ENCODE measurements at regions not wholly inside any gene's neighbourhood (a gene's known extent, or its start where the extent isn't known, plus 50 kb on each side); places are given as distances from the start of the nearest gene placed in this dataset.
A peak's percentile ranks its signal among the peaks of the same experiment; 100 is the strongest.

- no peaks in the 10 kb centered on the region for H3K36me3 ChIP-seq
- ATAC-seq (peak; percentile 36), DNase-seq (no peak)
- TF ChIP-seq CTCF (IDR thresholded peaks at IDR 0.05): no peak
- H3K27ac ChIP-seq: no peak overlapping the region
- intact Hi-C loops (cut with DNase I): no loop called here
- H3K4me3 ChIP-seq: no peak overlapping the region
- no peaks in the 10 kb centered on the region for H3K9me3 ChIP-seq
- H3K4me1 ChIP-seq: no peaks in the 10 kb centered on the region
- no peaks in the 10 kb centered on the region for H3K27me3 ChIP-seq
These were observed 447.4 kb downstream of the C6orf118 start for GRCh38 chr6:164861967-164862366.

DNA sequence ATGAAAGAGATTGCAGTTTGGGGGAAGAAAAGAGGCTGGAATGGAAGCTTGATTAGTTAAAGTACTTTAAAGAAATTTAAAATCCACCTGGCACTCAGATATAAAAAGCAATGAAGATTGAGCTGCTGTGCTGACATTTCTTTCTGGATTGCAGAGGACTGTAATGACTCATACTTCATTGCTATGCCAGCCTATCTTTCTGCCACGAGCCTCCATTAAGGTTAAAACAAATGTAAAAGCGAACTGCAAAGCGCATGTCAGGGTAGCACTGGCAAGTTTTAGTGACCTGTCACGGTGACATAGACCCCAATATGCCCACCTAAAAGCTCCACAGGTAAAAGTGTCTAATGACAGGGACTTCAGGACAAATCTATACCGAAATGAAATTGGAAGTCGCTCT lies 449.6 kb downstream of the C6orf118 start:
- Histone ChIP-seq H3K9me3 (no peaks in the 10 kb centered on the region), H3K27ac (no peak overlapping the region), H3K4me1 (no peaks in the 10 kb centered on the region), H3K4me3 (no peak overlapping the region), H3K36me3 (no peaks in the 10 kb centered on the region), H3K27me3 (no peaks in the 10 kb centered on the region)
- intact Hi-C loops (cut with DNase I): no loop called here
- DNase-seq (no peak), ATAC-seq (no peak)
- no peak for TF ChIP-seq CTCF (IDR thresholded peaks at IDR 0.05)

- Histone ChIP-seq H3K27ac (no peak overlapping the region), H3K9me3 (no peaks in the 10 kb centered on the region), H3K27me3 (no peaks in the 10 kb centered on the region), H3K36me3 (no peaks in the 10 kb centered on the region), H3K4me3 (no peak overlapping the region), H3K4me1 (no peaks in the 10 kb centered on the region)
- no peak for DNase-seq
- no peak for TF ChIP-seq CTCF (IDR thresholded peaks at IDR 0.05)
- no peak for ATAC-seq
- intact Hi-C loops (cut with DNase I): no loop called here
These were observed 453.3 kb downstream of the C6orf118 start for GRCh38 chr6:164856138-164856537.

DNA sequence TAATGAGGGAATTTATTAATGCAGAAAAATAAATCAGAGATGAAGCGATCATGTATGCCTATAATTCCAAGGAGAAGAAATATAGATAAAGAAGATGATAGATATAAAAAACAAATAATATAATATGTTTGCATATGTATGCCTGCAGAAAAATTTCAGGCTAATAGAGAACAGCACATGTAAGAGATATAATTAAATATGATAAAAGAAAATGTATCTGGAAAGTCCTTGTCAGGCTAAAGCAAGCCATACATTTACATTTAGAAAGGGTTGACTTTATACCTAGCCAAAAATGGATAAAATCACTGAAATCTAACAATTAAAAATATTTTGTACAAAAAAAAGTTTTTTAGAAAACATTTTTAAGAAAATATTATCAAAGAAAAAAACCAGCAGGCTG lies 454.1 kb downstream of the C6orf118 start:
- ATAC-seq: no peak
- Histone ChIP-seq H3K27ac (no peak overlapping the region), H3K4me1 (no peaks in the 10 kb centered on the region), H3K36me3 (no peaks in the 10 kb centered on the region), H3K27me3 (no peaks in the 10 kb centered on the region), H3K9me3 (no peaks in the 10 kb centered on the region), H3K4me3 (no peak overlapping the region)
- no peak for DNase-seq
- TF ChIP-seq CTCF (IDR thresholded peaks at IDR 0.05): no peak
- intact Hi-C loops (cut with DNase I): no loop called here

GRCh38 chr6:164854526-164854925 lies 454.9 kb downstream of the C6orf118 start:
- DNase-seq: no peak
- Histone ChIP-seq H3K4me3 (no peak overlapping the region), H3K27ac (no peak overlapping the region), H3K27me3 (no peaks in the 10 kb centered on the region), H3K9me3 (no peaks in the 10 kb centered on the region), H3K36me3 (no peaks in the 10 kb centered on the region), H3K4me1 (no peaks in the 10 kb centered on the region)
- no peak for TF ChIP-seq CTCF (IDR thresholded peaks at IDR 0.05)
- intact Hi-C loops (cut with DNase I): no loop called here
- no peak for ATAC-seq
